Lower leg skin (tissue), 3 donors: ENCODE measurements at regions not wholly inside any gene's neighbourhood (a gene's known extent, or its start where the extent isn't known, plus 50 kb on each side); places are given as distances from the start of the nearest gene placed in this dataset.

Experiments used
- CTCF ChIP-seq, 3 donors: fragments of 450-650 bp; IDR thresholded peaks; one replicate each; pipeline ENCODE4 v1.5.1; 2016; ENCODE audit warnings: antibody characterized with exemption in 3 of 3, mild to moderate bottlenecking in 3 of 3, moderate library complexity in 2 of 3
- POLR2A ChIP-seq, 2 donors: fragments of 450-650 bp; IDR thresholded peaks; one replicate each; pipeline ENCODE4 v1.6.1; 2016 to 2017; ENCODE audit warnings: antibody characterized with exemption in 2 of 2, mild to moderate bottlenecking in 1 of 2, moderate library complexity in 1 of 2

GRCh38 chr9:102185371-102185770 lies 446.9 kb upstream of the GRIN3A start:
- TF ChIP-seq POLR2A (IDR thresholded peaks at IDR 0.05) (no peak), CTCF (IDR thresholded peaks at IDR 0.05) (no peak)
